ENCODE measurements at regions not wholly inside any gene's neighbourhood (a gene's known extent, or its start where the extent isn't known, plus 50 kb on each side); places are given as distances from the start of the nearest gene placed in this dataset.

- no peak for DNase-seq
Measured at GRCh38 chr4:166274136-166274761, 401.2 kb downstream of the TLL1 start.

DNA sequence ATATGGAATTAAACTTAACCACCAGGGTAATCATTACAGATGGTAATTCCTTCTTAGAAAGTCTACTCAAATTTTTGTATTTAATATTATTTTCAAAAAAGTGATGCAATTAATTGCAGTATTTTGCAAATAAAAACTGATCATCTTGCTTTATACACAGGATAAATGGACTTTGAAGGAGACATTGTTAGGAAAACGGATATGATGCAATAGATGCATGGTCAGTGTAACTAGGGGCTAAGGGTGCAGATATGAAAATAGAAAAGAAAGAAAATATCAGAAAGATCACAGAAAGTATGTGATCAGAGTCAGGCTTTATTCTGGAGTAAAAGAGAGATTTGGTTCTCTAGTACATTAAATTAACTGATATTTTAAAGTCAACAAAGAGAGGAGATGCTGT, 401.7 kb downstream of the TLL1 start:
- no peak for DNase-seq

GRCh38 chr4:166277401-166277800, 404.4 kb downstream of the TLL1 start:
- no peak for DNase-seq

DNA sequence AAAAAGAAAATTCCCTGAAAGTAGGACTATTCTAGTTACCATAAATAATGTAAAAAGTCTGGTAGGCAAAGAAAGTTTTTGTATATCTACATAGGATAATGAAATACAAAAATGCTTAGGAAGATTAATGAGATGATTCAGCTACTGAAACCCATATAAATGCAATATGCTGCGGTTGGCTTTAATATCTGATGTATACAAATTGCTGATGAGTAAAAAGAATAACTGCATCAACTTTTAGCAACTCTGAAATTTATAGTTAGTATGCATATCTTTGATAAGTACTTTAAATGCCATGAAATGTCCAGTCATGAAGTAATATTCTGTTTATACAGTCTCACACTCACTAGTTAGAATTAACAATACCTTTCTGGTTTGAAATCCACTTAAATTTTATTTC, 404.8 kb downstream of the TLL1 start:
- no peak for DNase-seq

DNA sequence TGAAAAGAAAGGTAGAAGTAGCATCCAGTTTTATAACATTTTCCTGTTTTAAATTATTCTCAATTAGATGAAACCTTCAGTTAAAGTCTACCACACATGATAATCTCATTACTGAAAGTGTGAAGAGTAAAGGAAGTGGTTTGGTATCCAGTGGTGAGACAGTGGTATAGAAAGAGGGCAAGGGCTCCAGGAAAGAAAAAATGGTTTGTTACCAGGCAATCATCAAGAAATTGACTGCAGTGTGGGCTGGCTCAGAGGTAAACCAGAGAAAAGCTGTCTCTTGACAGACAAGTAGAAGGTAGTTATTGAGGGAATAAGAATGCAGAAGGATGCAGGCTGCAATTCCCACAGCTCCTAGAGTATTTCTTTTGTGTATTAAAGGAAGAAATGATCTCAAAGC, 406.2 kb downstream of the TLL1 start:
- DNase-seq, result no peak

GRCh38 chr4:166280642-166281041, 407.6 kb downstream of the TLL1 start:
- no peak for DNase-seq

DNA sequence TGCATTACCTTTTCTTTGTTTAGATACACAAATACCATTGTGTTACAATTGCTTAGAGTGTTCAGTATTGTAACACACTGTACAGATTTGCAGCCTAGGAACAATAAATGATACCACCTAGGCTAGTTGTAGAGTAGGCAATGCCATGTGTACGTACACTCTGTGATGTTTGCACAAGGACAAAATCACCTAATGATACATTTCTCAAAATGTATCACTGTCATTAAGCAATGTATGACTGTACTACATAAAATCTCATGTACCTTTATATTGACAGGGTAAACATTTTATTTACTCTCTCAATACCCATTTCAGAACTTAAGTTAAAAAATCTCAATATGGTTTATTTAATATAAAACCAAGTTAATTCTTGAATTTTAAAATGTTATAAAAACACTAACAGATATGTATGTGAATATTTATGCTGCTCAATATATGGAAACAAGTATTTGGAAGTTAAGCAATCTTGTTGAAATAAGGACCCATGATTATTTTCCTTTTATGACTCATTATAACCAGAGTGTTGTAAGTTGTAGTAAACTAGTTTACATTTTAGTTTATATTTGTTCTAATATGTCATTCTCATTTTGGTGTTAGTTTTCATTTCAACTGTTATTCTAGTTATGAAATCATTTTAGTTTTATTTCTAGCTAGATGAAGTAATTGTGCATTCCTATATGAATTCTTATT, 409.2 kb downstream of the TLL1 start:
- DNase-seq, result no peak

- DNase-seq, result no peak
Measured at GRCh38 chr4:166284221-166284620, 411.2 kb downstream of the TLL1 start.

- DNase-seq, result peak; percentile 31
Measured at GRCh38 chr4:166290426-166290825, 417.4 kb downstream of the TLL1 start.

GRCh38 chr4:166293556-166293955, 420.5 kb downstream of the TLL1 start:
- DNase-seq, result no peak

GRCh38 chr4:166301266-166301665, 428.2 kb downstream of the TLL1 start:
- DNase-seq, result no peak

GRCh38 chr4:166308647-166309046, 435.6 kb downstream of the TLL1 start:
- no peak for DNase-seq

GRCh38 chr4:166309286-166309685, 436.2 kb downstream of the TLL1 start:
- DNase-seq, result no peak

DNA sequence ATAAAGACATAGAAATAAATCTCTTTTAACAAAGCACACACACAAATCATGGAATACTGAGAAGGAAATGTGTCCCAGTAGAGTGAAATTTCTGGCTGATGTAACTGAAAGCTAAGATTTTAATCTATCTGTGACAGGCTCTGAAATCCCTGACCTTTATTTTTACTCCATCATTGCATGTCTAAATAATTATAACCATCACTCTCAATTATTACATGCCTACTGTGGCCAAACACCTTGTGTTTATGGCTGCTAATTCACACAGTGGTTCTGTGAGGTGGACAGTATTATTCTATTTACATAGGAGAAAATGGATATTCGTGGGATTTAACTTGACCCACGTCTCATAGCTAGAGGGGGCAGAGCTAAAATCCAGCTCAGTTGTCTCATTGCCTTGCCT, 438.1 kb downstream of the TLL1 start:
- no peak for DNase-seq

DNA sequence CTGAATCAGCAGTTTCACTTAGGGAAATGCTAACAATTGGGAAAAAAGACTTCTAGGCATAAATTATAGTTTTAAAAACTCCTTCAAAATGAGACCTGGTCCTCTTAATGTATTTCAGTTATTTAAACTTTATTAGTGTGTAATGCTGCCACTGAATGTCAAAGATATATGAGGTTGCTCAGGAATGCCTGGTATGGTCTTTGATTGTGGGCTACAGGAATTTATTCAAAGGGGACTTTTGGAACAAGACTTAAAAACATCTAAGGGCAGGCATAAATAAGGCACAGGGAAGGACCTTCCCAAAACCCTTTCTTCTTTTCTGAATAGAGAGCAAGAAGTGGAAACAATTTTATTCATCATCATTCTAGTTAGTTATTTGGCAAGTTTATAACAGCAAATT, 439.1 kb downstream of the TLL1 start:
- DNase-seq, result no peak

- no peak for DNase-seq
Measured at GRCh38 chr4:166314902-166315301, 441.9 kb downstream of the TLL1 start.

GRCh38 chr4:166315721-166316467, 442.9 kb downstream of the TLL1 start:
- DNase-seq, result no peak

GRCh38 chr4:166318810-166319525, 445.9 kb downstream of the TLL1 start:
- no peak for DNase-seq

- no peak for DNase-seq
Measured at GRCh38 chr4:166323250-166323649, 450.2 kb downstream of the TLL1 start.

GRCh38 chr4:166324321-166324720, 451.3 kb downstream of the TLL1 start:
- no peak for DNase-seq

DNA sequence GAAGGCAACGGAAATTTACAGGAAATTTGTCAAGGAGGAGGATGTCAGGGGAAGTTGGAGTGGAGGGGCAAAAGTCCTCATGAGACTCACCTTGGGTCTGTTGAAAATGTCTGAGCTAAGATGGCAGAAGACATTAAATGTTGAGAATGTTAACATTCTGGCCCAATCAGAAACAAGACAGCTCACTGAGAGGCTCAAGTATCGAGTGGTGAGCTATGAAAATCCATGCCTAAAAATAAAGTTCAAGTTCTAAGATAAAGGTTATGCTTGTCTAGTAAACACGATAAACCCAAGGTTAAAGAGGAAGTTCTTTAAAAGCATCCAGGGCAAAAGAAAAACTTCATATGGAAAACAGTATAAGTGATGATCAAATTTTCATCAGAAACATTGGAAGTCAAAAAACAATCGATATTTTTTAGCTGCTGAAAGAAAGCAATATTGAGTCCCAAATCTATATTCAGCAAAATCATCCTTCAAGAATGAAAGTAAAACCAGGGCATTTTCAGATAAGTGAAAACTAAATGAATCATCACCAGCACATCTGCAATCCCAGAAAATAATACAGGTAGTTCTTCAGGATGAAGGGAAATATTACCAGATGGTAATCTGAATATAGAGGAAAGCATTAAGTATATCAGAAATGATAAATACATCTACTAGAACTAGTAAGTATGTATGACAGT, 462.4 kb downstream of the TLL1 start:
- DNase-seq, result no peak

- DNase-seq, result no peak
Measured at GRCh38 chr4:166341992-166342391, 469.0 kb downstream of the TLL1 start.

DNA sequence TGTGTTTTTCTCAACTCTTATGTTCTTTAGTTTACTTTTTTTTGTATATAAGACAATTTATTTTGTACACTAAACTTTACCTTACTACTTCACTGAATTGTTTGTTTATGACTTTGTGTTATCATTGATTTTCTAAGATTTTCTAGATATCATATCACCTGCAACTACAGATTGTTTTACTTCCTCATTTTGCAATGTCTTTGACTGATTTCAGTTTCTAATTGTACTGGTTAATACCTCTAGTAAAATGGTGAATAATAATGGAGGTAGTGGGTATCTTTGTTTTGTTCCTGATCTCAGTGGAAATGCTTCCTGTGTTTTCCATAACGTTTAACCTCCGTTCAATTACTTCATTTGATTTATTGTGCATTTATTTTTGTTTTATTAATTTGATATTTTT, 490.2 kb downstream of the TLL1 start:
- no peak for DNase-seq

All from NCI-H1436 (cell line).